SJSA1 (cell line): ENCODE measurements at regions not wholly inside any gene's neighbourhood (a gene's known extent, or its start where the extent isn't known, plus 50 kb on each side); places are given as distances from the start of the nearest gene placed in this dataset.
A peak's percentile ranks its signal among the peaks of the same experiment; 100 is the strongest.
"Not testable (repeated sequence)": the region's sequence is repeated elsewhere in the genome, so short reads cannot be mapped to it uniquely, and the experiment has no call there.

Experiments
- DNase-seq, 2 experiments: peaks; one replicate each; pipeline ENCODE4 v3.0.0-alpha.2; 2015 to 2020; ENCODE audit warnings: low spot score in 2 of 2, low read depth in 1 of 2
- H3K27ac ChIP-seq: fragments of 250-450 bp; sonication (Bioruptor Pico); 2 replicates; pipeline ENCODE4 v1.5.1; 2020; ENCODE audit warnings: mild to moderate bottlenecking, moderate library complexity
- H3K27me3 ChIP-seq: fragments of 250-450 bp; sonication (Bioruptor Pico); replicated peaks from 2 replicates; pipeline ENCODE4 v1.5.1; 2020; ENCODE audit warnings: mild to moderate bottlenecking, moderate library complexity
- H3K36me3 ChIP-seq: fragments of 250-450 bp; sonication (Bioruptor Pico); 2 replicates; pipeline ENCODE4 v1.5.1; 2020; ENCODE audit warnings: mild to moderate bottlenecking
- H3K4me1 ChIP-seq: fragments of 250-450 bp; sonication (Bioruptor Pico); replicated peaks from 2 replicates; pipeline ENCODE4 v1.6.1; 2021; ENCODE audit warnings: mild to moderate bottlenecking
- H3K4me3 ChIP-seq: fragments of 250-450 bp; sonication (Bioruptor Pico); 2 replicates; pipeline ENCODE4 v1.5.1; 2020; ENCODE audit warnings: mild to moderate bottlenecking
- H3K9me3 ChIP-seq: fragments of 250-450 bp; sonication (Bioruptor Pico); replicated peaks from 2 replicates; pipeline ENCODE4 v1.5.1; 2020; ENCODE audit warnings: mild to moderate bottlenecking

- not testable (repeated sequence) for H3K27ac ChIP-seq, H3K4me1 ChIP-seq, H3K36me3 ChIP-seq, H3K9me3 ChIP-seq, H3K4me3 ChIP-seq, DNase-seq, H3K27me3 ChIP-seq
Observed at GRCh38 chr1:610538-610937, 75.9 kb downstream of the OR4F16 start.

GRCh38 chr1:609161-609560 is 77.3 kb downstream of the OR4F16 start:
- not testable (repeated sequence) for H3K27ac ChIP-seq, H3K4me3 ChIP-seq, H3K27me3 ChIP-seq, H3K4me1 ChIP-seq, H3K36me3 ChIP-seq, DNase-seq, H3K9me3 ChIP-seq

DNA sequence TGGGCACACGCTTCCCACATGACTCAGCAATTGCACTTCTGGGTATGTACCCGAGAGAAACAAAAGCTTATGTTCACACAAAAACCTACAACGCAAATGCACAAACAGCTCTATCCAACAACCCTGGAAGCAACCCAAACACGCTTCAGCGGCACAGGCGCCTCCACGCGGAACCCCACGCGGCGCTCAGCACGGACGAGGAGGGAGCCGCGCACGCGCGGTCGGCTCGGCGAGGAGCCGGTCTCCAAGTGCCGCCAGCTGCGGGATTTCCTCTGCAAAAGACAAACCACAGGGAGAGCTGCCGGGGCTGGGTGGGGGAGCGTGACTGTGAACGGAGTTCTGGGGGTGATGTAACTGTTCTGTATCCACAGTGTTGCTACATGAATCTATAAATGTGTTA is 81.2 kb downstream of the OR4F16 start:
- H3K36me3 ChIP-seq, H3K27ac ChIP-seq, H3K4me1 ChIP-seq, H3K9me3 ChIP-seq, H3K4me3 ChIP-seq, H3K27me3 ChIP-seq: not testable (repeated sequence)
- DNase-seq: peak in 1 of 2 experiments; percentile 42

GRCh38 chr1:588211-588610 is 98.2 kb downstream of the OR4F16 start:
- H3K9me3 ChIP-seq, H3K4me1 ChIP-seq, DNase-seq, H3K4me3 ChIP-seq, H3K27me3 ChIP-seq, H3K27ac ChIP-seq, H3K36me3 ChIP-seq: not testable (repeated sequence)

GRCh38 chr1:585992-586391 is 100.5 kb downstream of the OR4F16 start:
- not testable (repeated sequence) for H3K9me3 ChIP-seq, H3K27me3 ChIP-seq, H3K4me1 ChIP-seq, H3K27ac ChIP-seq, H3K4me3 ChIP-seq, H3K36me3 ChIP-seq
- DNase-seq: peak in 1 of 2 experiments; percentile 84
